Heart left ventricle (tissue), 16 donors: ENCODE measurements at regions not wholly inside any gene's neighbourhood (a gene's known extent, or its start where the extent isn't known, plus 50 kb on each side); places are given as distances from the start of the nearest gene placed in this dataset.

ENCODE experiments used
- ATAC-seq, 4 donors: fragments of 200-7000 bp; cut with Tn5 transposase; one replicate each; pipeline ENCODE4 v1.9.1; 2020 to 2022; ENCODE audit warnings: moderate library complexity in 4 of 4, mild to moderate bottlenecking in 3 of 4, moderate number of reproducible peaks in 1 of 4
- DNase-seq, 5 donors: peaks; one replicate each; pipeline ENCODE4 v3.0.0-alpha.2; 2020
- H3K27ac ChIP-seq, 12 donors: fragments of 200-600 bp; sonication (generic) in 4 of 12; one replicate each; pipeline versions ENCODE4 v1.5.0 to v1.8.0; 2016 to 2022; ENCODE audit warnings: mild to moderate bottlenecking in 2 of 12
- H3K27me3 ChIP-seq, 9 donors: fragments of 200-600 bp; sonication (generic) in 2 of 9; one replicate each; pipeline versions ENCODE4 v1.5.1 to v1.8.0; 2016 to 2022; ENCODE audit warnings: mild to moderate bottlenecking in 3 of 9
- H3K36me3 ChIP-seq, 9 donors: fragments of 200-600 bp; sonication (generic) in 2 of 9; one replicate each; pipeline versions ENCODE4 v1.5.0 to v1.8.0; 2018 to 2022; ENCODE audit warnings: mild to moderate bottlenecking in 2 of 9
- H3K4me1 ChIP-seq, 12 donors: fragments of 200-600 bp; sonication (generic) in 4 of 12; one replicate each; pipeline versions ENCODE4 v1.5.0 to v1.8.0; 2016 to 2022; ENCODE audit warnings: mild to moderate bottlenecking in 3 of 12
- H3K4me3 ChIP-seq, 12 donors: fragments of 200-600 bp; sonication (generic) in 4 of 12; one replicate each; pipeline versions ENCODE4 v1.5.0 to v1.8.0; 2017 to 2022; ENCODE audit warnings: mild to moderate bottlenecking in 9 of 12, moderate library complexity in 4 of 12
- H3K9me3 ChIP-seq, 12 donors: fragments of 200-600 bp; sonication (generic) in 4 of 12; one replicate each; pipeline versions ENCODE4 v1.5.0 to v1.8.0; 2016 to 2022; ENCODE audit warnings: mild to moderate bottlenecking in 1 of 12
- POLR2A ChIP-seq, 2 donors: fragments of 450-650 bp; IDR thresholded peaks; one replicate each; pipeline ENCODE4 v1.6.1; 2017; ENCODE audit warnings: antibody characterized with exemption in 2 of 2, mild to moderate bottlenecking in 2 of 2, moderate library complexity in 2 of 2
- WGBS, 4 donors: extraction: QIAGEN DNeasy Blood & Tissue Kit in 2 of 4; methylation state at CpG; one replicate each; pipeline versions ENCODE4 v1.1.5 to v1.1.7; 2013 to 2018; 5-methylcytosine and 5-hydroxymethylcytosine counted together
- intact Hi-C, 10 donors: fragments of 100-400 bp; cut with DNase I; formaldehyde crosslinking; loops; one replicate each; pipeline versions ENCODE4 v1.11.1 to v1.14.2; 2022
- TF ChIP-seq, protein P1 (sequence below), 12 donors: fragments of 200-600 bp; sonication (generic) in 4 of 12; IDR thresholded peaks; one replicate each; pipeline versions ENCODE4 v1.5.0 to v1.8.0; 2018 to 2022; ENCODE audit warnings: antibody characterized with exemption in 12 of 12, mild to moderate bottlenecking in 5 of 12
- donor health status: ischemic (EF 13 %, LVEDD 7.1; RV severe dilation, severe dysfunction).
- donor health status: healthy with polysubstance abuse.
- donor health status: DM: no; HTN: yes; CAD: no.
- donor health status: DM: no; HTN: no; CAD: no.
- donor health status: ischemic (EF 25% LVEDD 6.9; RV normal size, moderate dysfunction).
- donor health status: ischemic (EF 25% LVEDD 5.7; RV mildly dilated, moderate dysfunction).
- donor health status: healthy.
- donor health status: DM: yes; HTN: yes; CAD: no.
- donor health status: ischemic (EF 35%, LVEDD 5.7; RV mildly dilated, moderate dysfunction).
- donor health status: nonischemic (EF 11% LVEDD 7.7; RV severe dilation, severe dysfunction).
- donor health status: DM: yes; HTN: yes; CAD: no.
- donor health status: PGD.
- donor health status: ischemic (EF 29% LVEDD 5.4; RV normal size, mild dysfunction).
- donor health status: nonischemic (EF 23%, LVEDD 6.1; RV moderate dilation, normal function).

DNA sequence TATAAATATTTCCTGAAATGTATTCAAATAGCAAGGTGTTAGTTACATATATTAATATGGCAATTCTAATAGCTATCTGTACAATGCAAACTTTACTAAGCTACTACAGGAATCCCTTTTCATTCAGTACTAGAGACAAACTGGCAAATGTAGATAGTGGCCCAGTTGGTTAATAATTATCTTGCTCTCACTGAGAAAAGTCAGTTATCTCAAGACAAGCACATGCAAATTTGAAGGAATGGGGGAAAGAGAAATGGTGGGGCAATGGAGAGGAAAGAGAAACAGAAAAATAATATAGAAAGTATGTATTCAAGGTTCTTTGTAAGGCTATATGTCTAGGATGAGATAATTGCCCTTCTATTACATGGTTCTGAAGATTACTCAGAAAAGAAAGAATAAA, 280.0 kb downstream of the FIGN start:
- intact Hi-C loops: no loop called here
- Histone ChIP-seq H3K4me3 (no peak overlapping the region), H3K27me3 (no peaks in the 10 kb centered on the region), H3K36me3 (no peaks in the 10 kb centered on the region), H3K9me3 (no peaks in the 10 kb centered on the region), H3K27ac (no peak overlapping the region), H3K4me1 (no peaks in the 10 kb centered on the region)
- no peak for DNase-seq
- no peak for TF ChIP-seq POLR2A (IDR thresholded peaks at IDR 0.05)
- TF ChIP-seq, protein P1, sequence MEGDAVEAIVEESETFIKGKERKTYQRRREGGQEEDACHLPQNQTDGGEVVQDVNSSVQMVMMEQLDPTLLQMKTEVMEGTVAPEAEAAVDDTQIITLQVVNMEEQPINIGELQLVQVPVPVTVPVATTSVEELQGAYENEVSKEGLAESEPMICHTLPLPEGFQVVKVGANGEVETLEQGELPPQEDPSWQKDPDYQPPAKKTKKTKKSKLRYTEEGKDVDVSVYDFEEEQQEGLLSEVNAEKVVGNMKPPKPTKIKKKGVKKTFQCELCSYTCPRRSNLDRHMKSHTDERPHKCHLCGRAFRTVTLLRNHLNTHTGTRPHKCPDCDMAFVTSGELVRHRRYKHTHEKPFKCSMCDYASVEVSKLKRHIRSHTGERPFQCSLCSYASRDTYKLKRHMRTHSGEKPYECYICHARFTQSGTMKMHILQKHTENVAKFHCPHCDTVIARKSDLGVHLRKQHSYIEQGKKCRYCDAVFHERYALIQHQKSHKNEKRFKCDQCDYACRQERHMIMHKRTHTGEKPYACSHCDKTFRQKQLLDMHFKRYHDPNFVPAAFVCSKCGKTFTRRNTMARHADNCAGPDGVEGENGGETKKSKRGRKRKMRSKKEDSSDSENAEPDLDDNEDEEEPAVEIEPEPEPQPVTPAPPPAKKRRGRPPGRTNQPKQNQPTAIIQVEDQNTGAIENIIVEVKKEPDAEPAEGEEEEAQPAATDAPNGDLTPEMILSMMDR (IDR thresholded peaks at IDR 0.05): no peak
- ATAC-seq: no peak

DNA sequence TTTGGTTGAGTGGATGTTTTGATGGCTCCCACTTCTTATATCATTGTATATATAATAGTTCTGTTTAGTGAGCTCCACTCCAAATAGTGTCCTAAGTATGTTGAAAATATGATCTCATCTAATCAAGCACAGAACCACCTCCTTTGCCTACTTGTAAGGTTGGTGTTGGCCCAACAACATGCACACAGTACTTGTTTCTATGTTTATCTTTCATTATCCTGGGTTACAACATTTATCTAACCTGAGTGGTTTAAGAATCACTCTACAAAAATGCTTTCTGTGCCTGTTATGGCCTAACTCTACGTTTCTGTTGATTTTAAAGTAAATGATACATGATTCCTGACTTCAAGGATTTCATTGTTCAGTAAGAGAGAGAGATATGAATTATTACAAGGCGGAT, 281.9 kb downstream of the FIGN start:
- ATAC-seq: no peak
- 70 to 85% (median 74%) methylated on average over 2 of the region's 2 CpGs for WGBS, 4 donors
- H3K27me3 ChIP-seq: no peaks in the 10 kb centered on the region
- no peak overlapping the region for H3K4me3 ChIP-seq
- TF ChIP-seq, protein P1 (IDR thresholded peaks at IDR 0.05): no peak
- TF ChIP-seq POLR2A (IDR thresholded peaks at IDR 0.05): no peak
- no peak overlapping the region for H3K27ac ChIP-seq
- H3K4me1 ChIP-seq: no peaks in the 10 kb centered on the region
- DNase-seq: no peak
- H3K36me3 ChIP-seq: no peaks in the 10 kb centered on the region
- H3K9me3 ChIP-seq: peaks cover 0 to 4% (median 0%) of the 10 kb centered on the region in 12 donors
- intact Hi-C loops: no loop called here

DNA sequence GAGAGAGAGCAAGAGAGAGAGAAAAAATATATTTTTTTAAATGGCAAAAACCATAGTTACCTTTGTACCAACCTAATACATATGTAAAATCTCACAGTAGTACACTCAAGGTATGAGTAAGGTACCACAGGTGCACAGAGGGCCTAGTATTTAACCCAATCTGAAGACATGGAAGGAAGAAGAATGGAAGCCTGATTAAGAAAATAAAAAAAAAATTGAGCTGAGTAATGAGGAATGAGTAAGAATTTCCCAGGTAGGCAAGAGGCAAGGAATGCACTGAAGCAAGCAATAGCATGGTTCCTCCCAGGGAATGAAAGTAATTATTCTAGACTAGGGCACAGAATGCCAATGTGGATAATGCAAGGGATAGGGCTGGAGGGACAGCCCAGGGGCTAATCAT, 294.2 kb downstream of the FIGN start:
- TF ChIP-seq, protein P1 (IDR thresholded peaks at IDR 0.05): no peak
- TF ChIP-seq POLR2A (IDR thresholded peaks at IDR 0.05): no peak
- Histone ChIP-seq H3K4me3 (no peak overlapping the region), H3K27me3 (no peaks in the 10 kb centered on the region), H3K4me1 (no peaks in the 10 kb centered on the region), H3K27ac (no peak overlapping the region), H3K9me3 (no peaks in the 10 kb centered on the region), H3K36me3 (no peaks in the 10 kb centered on the region)
- no peak for ATAC-seq
- DNase-seq: no peak
- intact Hi-C loops: no loop called here

DNA sequence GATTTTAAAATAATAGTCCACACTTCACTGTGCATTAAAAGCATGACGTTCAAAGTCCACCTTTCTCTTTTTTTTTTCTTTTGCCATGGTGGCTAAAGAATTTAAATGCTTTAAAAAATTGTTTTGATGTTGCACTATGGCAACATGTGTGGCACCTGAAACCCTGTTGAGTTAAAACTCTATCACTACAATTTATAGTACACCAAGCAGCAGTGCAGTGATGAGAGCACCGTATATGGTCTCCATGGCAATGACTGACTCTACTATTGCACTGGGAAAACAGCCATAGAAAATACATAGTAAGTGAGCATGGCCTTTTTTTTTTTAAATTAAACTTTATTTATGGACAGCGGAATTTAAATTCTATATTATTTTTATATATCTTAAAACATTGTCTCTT, 298.8 kb downstream of the FIGN start:
- ATAC-seq: no peak
- Histone ChIP-seq H3K27me3 (no peaks in the 10 kb centered on the region), H3K27ac (no peak overlapping the region), H3K9me3 (no peaks in the 10 kb centered on the region), H3K4me3 (no peak overlapping the region), H3K4me1 (no peaks in the 10 kb centered on the region), H3K36me3 (no peaks in the 10 kb centered on the region)
- DNase-seq: no peak
- WGBS, 4 donors: 73 to 81% (median 79%) methylated on average over 3 of the region's 3 CpGs
- intact Hi-C loops: no loop called here
- no peak for TF ChIP-seq POLR2A (IDR thresholded peaks at IDR 0.05)

DNA sequence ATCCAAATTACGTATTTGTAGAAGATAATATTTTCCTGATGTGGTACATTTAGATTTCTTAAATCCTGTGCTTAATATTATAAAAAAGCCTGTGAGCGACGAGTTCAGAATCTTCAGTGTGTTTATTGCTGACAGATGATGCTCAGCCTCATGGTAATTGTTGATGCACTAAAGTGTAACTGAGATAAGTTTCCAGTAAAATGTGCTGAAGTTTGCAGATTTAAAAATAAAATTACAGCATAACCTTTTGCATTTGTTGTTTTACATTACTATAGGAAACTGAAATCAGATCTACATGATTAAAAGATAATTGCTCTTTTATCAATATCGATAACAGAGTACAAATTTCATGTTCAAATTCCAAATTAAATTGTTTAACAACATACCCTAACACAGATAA, 307.6 kb downstream of the FIGN start:
- 82 to 92% (median 89%) methylated on average over 4 of the region's 4 CpGs for WGBS, 4 donors
- no peak overlapping the region for H3K27ac ChIP-seq
- no peak overlapping the region for H3K4me3 ChIP-seq
- TF ChIP-seq, protein P1 (IDR thresholded peaks at IDR 0.05): no peak
- no peak for TF ChIP-seq POLR2A (IDR thresholded peaks at IDR 0.05)
- no peaks in the 10 kb centered on the region for H3K4me1 ChIP-seq
- intact Hi-C loops: no loop called here
- H3K36me3 ChIP-seq: no peaks in the 10 kb centered on the region
- H3K9me3 ChIP-seq: no peaks in the 10 kb centered on the region
- no peaks in the 10 kb centered on the region for H3K27me3 ChIP-seq
- no peak for DNase-seq
- ATAC-seq: no peak
